Ovary (tissue), 3 donors: ENCODE measurements at regions not wholly inside any gene's neighbourhood (a gene's known extent, or its start where the extent isn't known, plus 50 kb on each side); places are given as distances from the start of the nearest gene placed in this dataset.

Experiments
- CTCF ChIP-seq, 3 donors: fragments of 450-650 bp in 2 of 3; fragments of 200-600 bp in 1 of 3; IDR thresholded peaks; one replicate each; pipeline versions ENCODE4 v1.5.1 to v1.8.0; 2016 to 2022; ENCODE audit warnings: antibody characterized with exemption in 3 of 3, mild to moderate bottlenecking in 1 of 3
- POLR2A ChIP-seq: fragments of 450-650 bp; IDR thresholded peaks from one replicate; pipeline ENCODE4 v1.6.1; 2017; ENCODE audit warnings: antibody characterized with exemption, mild to moderate bottlenecking, moderate library complexity
- donor health status: DM: no; HTN: no; CAD: no.

GRCh38 chr5:54702470-54702869, 184.9 kb downstream of the SNX18 start:
- TF ChIP-seq CTCF (IDR thresholded peaks at IDR 0.05) (no peak), POLR2A (no peak)
